VCaP (cell line): ENCODE measurements at regions not wholly inside any gene's neighbourhood (a gene's known extent, or its start where the extent isn't known, plus 50 kb on each side); places are given as distances from the start of the nearest gene placed in this dataset.

ENCODE experiments used
- H3K27ac ChIP-seq: fragments of 450-650 bp; 2 replicates; pipeline ENCODE4 v1.5.1; 2017
- CTCF ChIP-seq: fragments of 450-650 bp; conservative IDR thresholded peaks from 2 replicates; pipeline ENCODE4 v1.5.1; 2017; ENCODE audit warnings: mild to moderate bottlenecking, moderate library complexity

GRCh38 chr19:28884786-28885476, 328.0 kb downstream of the UQCRFS1 start:
- no peak overlapping the region for H3K27ac ChIP-seq
- TF ChIP-seq CTCF = no peak

- TF ChIP-seq CTCF = no peak
- H3K27ac ChIP-seq = no peak overlapping the region
Measured at GRCh38 chr19:28883241-28883693, 329.7 kb downstream of the UQCRFS1 start.

GRCh38 chr19:28882818-28883217, 330.1 kb downstream of the UQCRFS1 start:
- TF ChIP-seq CTCF = no peak
- no peak overlapping the region for H3K27ac ChIP-seq

- no peak overlapping the region for H3K27ac ChIP-seq
- no peak for TF ChIP-seq CTCF
Measured at GRCh38 chr19:28881616-28882015, 331.3 kb downstream of the UQCRFS1 start.

GRCh38 chr19:28880735-28881401, 332.1 kb downstream of the UQCRFS1 start:
- H3K27ac ChIP-seq = no peak overlapping the region
- TF ChIP-seq CTCF = no peak

- peak; percentile 69 for TF ChIP-seq CTCF
- H3K27ac ChIP-seq = no peak overlapping the region
Measured at GRCh38 chr19:28878862-28879566, 333.9 kb downstream of the UQCRFS1 start.

GRCh38 chr19:28876609-28877123, 336.3 kb downstream of the UQCRFS1 start:
- H3K27ac ChIP-seq = no peak overlapping the region
- TF ChIP-seq CTCF = no peak
